GM23248 (cell line): ENCODE measurements at regions not wholly inside any gene's neighbourhood (a gene's known extent, or its start where the extent isn't known, plus 50 kb on each side); places are given as distances from the start of the nearest gene placed in this dataset.

ENCODE experiments used
- DNase-seq: peaks from one replicate; pipeline ENCODE4 v3.0.0-alpha.2; 2015
- H2AFZ ChIP-seq: fragments of 200-600 bp; sonication (generic); 2 replicates; pipeline ENCODE4 v1.6.1; 2016; ENCODE audit warnings: antibody characterized with exemption
- H3F3A ChIP-seq: fragments of 200-600 bp; sonication (generic); 2 replicates; pipeline ENCODE4 v1.6.1; 2016; ENCODE audit warnings: mild to moderate bottlenecking, antibody characterized with exemption, mixed run types; ENCODE audit not compliant: insufficient read depth
- H3K27ac ChIP-seq: fragments of 200-600 bp; sonication (generic); 2 replicates; pipeline ENCODE4 v1.5.1; 2016; ENCODE audit warnings: mild to moderate bottlenecking
- H3K27me3 ChIP-seq: fragments of 200-600 bp; sonication (generic); replicated peaks from 2 replicates; pipeline ENCODE4 v1.6.1; 2016; ENCODE audit warnings: mild to moderate bottlenecking; ENCODE audit not compliant: insufficient read depth
- H3K36me3 ChIP-seq: fragments of 200-600 bp; sonication (generic); 2 replicates; pipeline ENCODE4 v1.6.1; 2016; ENCODE audit warnings: low read depth, mild to moderate bottlenecking
- H3K4me1 ChIP-seq: fragments of 200-600 bp; sonication (generic); 2 replicates; pipeline ENCODE4 v1.6.1; 2016; ENCODE audit warnings: mild to moderate bottlenecking; ENCODE audit not compliant: insufficient read depth
- H3K4me2 ChIP-seq: fragments of 200-600 bp; sonication (generic); one replicate; pipeline ENCODE4 v1.6.1; 2016; ENCODE audit warnings: mild to moderate bottlenecking; ENCODE audit not compliant: unreplicated experiment
- H3K4me3 ChIP-seq: fragments of 200-600 bp; sonication (generic); 2 replicates; pipeline ENCODE4 v1.5.1; 2016; ENCODE audit warnings: mild to moderate bottlenecking
- H3K79me2 ChIP-seq: fragments of 200-600 bp; sonication (generic); 2 replicates; pipeline ENCODE4 v1.6.1; 2016; ENCODE audit warnings: mild to moderate bottlenecking; ENCODE audit not compliant: insufficient read depth
- H3K9ac ChIP-seq: fragments of 200-600 bp; sonication (generic); 2 replicates; pipeline ENCODE4 v1.6.1; 2016; ENCODE audit warnings: mild to moderate bottlenecking
- H3K9me2 ChIP-seq: fragments of 200-600 bp; sonication (generic); 2 replicates; pipeline ENCODE4 v1.6.1; 2016; ENCODE audit warnings: mixed run types, mild to moderate bottlenecking, moderate library complexity; ENCODE audit not compliant: insufficient read depth
- H3K9me3 ChIP-seq: fragments of 200-600 bp; sonication (generic); one replicate; pipeline ENCODE4 v1.6.1; 2017; ENCODE audit warnings: low read depth
- H4K20me1 ChIP-seq: fragments of 200-600 bp; sonication (generic); 2 replicates; pipeline ENCODE4 v1.6.0; 2016; ENCODE audit not compliant: insufficient read depth
- EZH2 ChIP-seq: fragments of 200-600 bp; sonication (generic); IDR thresholded peaks from 2 replicates; pipeline ENCODE4 v1.6.1; 2018; ENCODE audit warnings: antibody characterized with exemption, mild to moderate bottlenecking; ENCODE audit not compliant: insufficient read depth, poor library complexity, severe bottlenecking
- EZH2phosphoT487 ChIP-seq: fragments of 200-600 bp; sonication (generic); IDR thresholded peaks from 2 replicates; pipeline ENCODE4 v1.6.1; 2018; ENCODE audit warnings: antibody characterized with exemption, moderate library complexity, mild to moderate bottlenecking, low read depth; ENCODE audit not compliant: insufficient read depth
- WGBS, 2 experiments: methylation state at CpG; one replicate each; pipeline ENCODE4 v1.1.6; 2015 to 2017; ENCODE audit warnings: low lambda C conversion rate in 2 of 2, low coverage in 1 of 2; ENCODE audit errors: missing lambda C conversion rate in 2 of 2; 5-methylcytosine and 5-hydroxymethylcytosine counted together
- in situ Hi-C: fragments of 300-500 bp; cut with MboI; formaldehyde crosslinking; loops from 2 replicates; pipeline ENCODE4 v1.15.0; 2020

GRCh38 chr7:20030915-20031362 lies 186.2 kb downstream of the MACC1 start:
- H3K9ac ChIP-seq, result peak overlapping the region; percentile 21; the same call in 1 of the 2 replicates
- peaks cover 48% of the 10 kb centered on the region for H3K4me1 ChIP-seq
- peak overlapping the region; percentile 35 for H3K4me2 ChIP-seq
- peak; percentile 56 for DNase-seq
- H3F3A ChIP-seq, result peaks cover 50% of the 10 kb centered on the region
- no peaks in the 10 kb centered on the region for H4K20me1 ChIP-seq
- no peaks in the 10 kb centered on the region for H3K79me2 ChIP-seq
- H2AFZ ChIP-seq, result 0 out of 2 replicates have a peak overlapping the region, but pooled peaks have one; percentile 26
- H3K27me3 ChIP-seq, result no peaks in the 10 kb centered on the region
- TF ChIP-seq EZH2 (no peak), EZH2phosphoT487 (peak; percentile 93)
- no peak overlapping the region for H3K4me3 ChIP-seq
- no peaks in the 10 kb centered on the region for H3K36me3 ChIP-seq
- H3K27ac ChIP-seq, result peak overlapping the region; percentile 97; the same call in 1 of the 2 replicates
- no peaks in the 10 kb centered on the region for H3K9me2 ChIP-seq
- in situ Hi-C loops, result no loop called here
- H3K9me3 ChIP-seq, result no peaks in the 10 kb centered on the region

GRCh38 chr7:20030417-20030816 lies 186.8 kb downstream of the MACC1 start:
- Histone ChIP-seq H3K27ac (0 out of 2 replicates have a peak overlapping the region, but pooled peaks have one; percentile 97), H3K4me3 (no peak overlapping the region), H3F3A (peaks cover 50% of the 10 kb centered on the region), H3K79me2 (no peaks in the 10 kb centered on the region), H3K36me3 (no peaks in the 10 kb centered on the region), H3K27me3 (no peaks in the 10 kb centered on the region), H3K4me1 (peaks cover 48% of the 10 kb centered on the region), H2AFZ (0 out of 2 replicates have a peak overlapping the region, but pooled peaks have one; percentile 26), H3K9ac (peak overlapping the region; percentile 21; the same call in 1 of the 2 replicates), H4K20me1 (no peaks in the 10 kb centered on the region), H3K9me3 (no peaks in the 10 kb centered on the region), H3K9me2 (no peaks in the 10 kb centered on the region), H3K4me2 (peak overlapping the region; percentile 35)
- peak; percentile 5 for DNase-seq
- in situ Hi-C loops, result no loop called here
- TF ChIP-seq EZH2 (no peak), EZH2phosphoT487 (no peak)
- WGBS, 2 experiments, result 86 to 90% methylated on average over 2 of the region's 2 CpGs

GRCh38 chr7:20026762-20027161 lies 190.4 kb downstream of the MACC1 start:
- peaks cover 19% of the 10 kb centered on the region for H3K4me1 ChIP-seq
- no peak for TF ChIP-seq EZH2
- no peak for TF ChIP-seq EZH2phosphoT487

GRCh38 chr7:20021831-20022230 lies 195.4 kb downstream of the MACC1 start:
- Histone ChIP-seq H3F3A (no peaks in the 10 kb centered on the region; the same call in 1 of the 2 replicates), H3K9me3 (no peaks in the 10 kb centered on the region), H3K27ac (no peak overlapping the region), H4K20me1 (no peaks in the 10 kb centered on the region), H3K9me2 (no peaks in the 10 kb centered on the region), H3K4me3 (no peak overlapping the region), H3K4me1 (peaks cover 7% of the 10 kb centered on the region; the same call in 1 of the 2 replicates), H3K79me2 (no peaks in the 10 kb centered on the region), H2AFZ (no peak overlapping the region), H3K36me3 (no peaks in the 10 kb centered on the region), H3K27me3 (no peaks in the 10 kb centered on the region), H3K4me2 (no peak overlapping the region), H3K9ac (no peak overlapping the region)
- TF ChIP-seq EZH2phosphoT487 (no peak), EZH2 (no peak)
- in situ Hi-C loops, result no loop called here
- peak; percentile 4 for DNase-seq
- WGBS, 2 experiments, result 9 to 16% methylated on average over 1 of the region's 1 CpG

More at GRCh38 chr7:20026762-20027161, 190.4 kb downstream of the MACC1 start:
- no peaks in the 10 kb centered on the region for H3K27me3 ChIP-seq
- in situ Hi-C loops, result no loop called here
- WGBS, 2 experiments, result 93% methylated on average over 4 of the region's 4 CpGs
- H3K9me2 ChIP-seq, result no peaks in the 10 kb centered on the region
- no peaks in the 10 kb centered on the region for H3K79me2 ChIP-seq
- no peaks in the 10 kb centered on the region for H3K9me3 ChIP-seq
- no peak overlapping the region for H3K9ac ChIP-seq
- no peak overlapping the region for H3K4me3 ChIP-seq
- peaks cover 20% of the 10 kb centered on the region for H3F3A ChIP-seq
- no peak overlapping the region for H2AFZ ChIP-seq
- no peaks in the 10 kb centered on the region for H4K20me1 ChIP-seq
- no peak overlapping the region for H3K4me2 ChIP-seq
- H3K27ac ChIP-seq, result no peak overlapping the region
- H3K36me3 ChIP-seq, result no peaks in the 10 kb centered on the region
- no peak for DNase-seq

GRCh38 chr7:20021066-20021465 lies 196.1 kb downstream of the MACC1 start:
- no peak for DNase-seq
- no peak overlapping the region for H3K27ac ChIP-seq
- H3K9ac ChIP-seq, result no peak overlapping the region
- TF ChIP-seq EZH2phosphoT487 (no peak), EZH2 (no peak)
- no peaks in the 10 kb centered on the region for H4K20me1 ChIP-seq
- H3K27me3 ChIP-seq, result no peaks in the 10 kb centered on the region
- H3K79me2 ChIP-seq, result no peaks in the 10 kb centered on the region
- H3K4me2 ChIP-seq, result no peak overlapping the region
- no peak overlapping the region for H3K4me3 ChIP-seq
- H3F3A ChIP-seq, result no peaks in the 10 kb centered on the region; the same call in 1 of the 2 replicates
- in situ Hi-C loops, result no loop called here
- no peaks in the 10 kb centered on the region for H3K36me3 ChIP-seq
- peaks cover 7% of the 10 kb centered on the region; the same call in 1 of the 2 replicates for H3K4me1 ChIP-seq
- H3K9me2 ChIP-seq, result no peaks in the 10 kb centered on the region
- H2AFZ ChIP-seq, result no peak overlapping the region
- H3K9me3 ChIP-seq, result no peaks in the 10 kb centered on the region
